WTC11 (cell line): ENCODE measurements at regions not wholly inside any gene's neighbourhood (a gene's known extent, or its start where the extent isn't known, plus 50 kb on each side); places are given as distances from the start of the nearest gene placed in this dataset.

Experiments
- ATAC-seq: fragments of 200-7000 bp; cut with Tn5 transposase; 2 replicates; pipeline ENCODE4 v1.10.0; 2021; ENCODE audit warnings: mild to moderate bottlenecking, moderate library complexity
- CTCF ChIA-PET: fragments of 300-600 bp; sonication (Branson Sonifier 250); formaldehyde crosslinking; loops from one replicate; lab custom pipeline; 2021; ENCODE audit warnings: antibody characterized with exemption; lab: Charles Lee
- POLR2A ChIA-PET: fragments of 350-600 bp; sonication (Branson Sonifier 250); formaldehyde crosslinking; loops from one replicate; lab custom pipeline; 2021; ENCODE audit warnings: antibody characterized with exemption; lab: Charles Lee
- DNase-seq: peaks from one replicate; pipeline ENCODE4 v3.0.0; 2021; ENCODE audit warnings: low spot score
- H3K27ac Mint-ChIP-seq: 2 replicates; pipeline ENCODE4 v1.8.0; 2021; ENCODE audit warnings: mixed read lengths
- H3K27me3 Mint-ChIP-seq: 2 replicates; pipeline ENCODE4 v1.8.0; 2021; ENCODE audit warnings: low read depth, mild to moderate bottlenecking, moderate library complexity, mixed read lengths
- H3K36me3 Mint-ChIP-seq: 2 replicates; pipeline ENCODE4 v1.8.0; 2021; ENCODE audit warnings: mixed read lengths
- H3K4me1 Mint-ChIP-seq: 2 replicates; pipeline ENCODE4 v1.8.0; 2022; ENCODE audit warnings: mixed read lengths
- H3K4me3 Mint-ChIP-seq: 2 replicates; pipeline ENCODE4 v1.8.0; 2021; ENCODE audit warnings: mild to moderate bottlenecking, moderate library complexity, mixed read lengths
- H3K9me3 Mint-ChIP-seq: 2 replicates; pipeline ENCODE4 v1.8.0; 2021; ENCODE audit warnings: mixed read lengths
- CBFB ChIP-seq: sonication (generic); formaldehyde crosslinking; IDR thresholded peaks from 2 replicates; pipeline ENCODE4 v1.8.1; 2022; ENCODE audit warnings: mild to moderate bottlenecking, low read depth, missing genetic modification reagents
- CREM ChIP-seq: sonication (generic); formaldehyde crosslinking; IDR thresholded peaks from 2 replicates; pipeline ENCODE4 v1.8.1; 2022; ENCODE audit warnings: mild to moderate bottlenecking, missing genetic modification reagents, moderate library complexity
- FOXP1 ChIP-seq: sonication (generic); formaldehyde crosslinking; IDR thresholded peaks from 2 replicates; pipeline ENCODE4 v1.8.0; 2022; ENCODE audit warnings: missing genetic modification reagents, mild to moderate bottlenecking, moderate library complexity, borderline replicate concordance
- FOXP4 ChIP-seq: sonication (generic); formaldehyde crosslinking; IDR thresholded peaks from 2 replicates; pipeline ENCODE4 v1.8.0; 2022; ENCODE audit warnings: mild to moderate bottlenecking, missing genetic modification reagents
- GRHL2 ChIP-seq: fragments of 250-450 bp; sonication (Bioruptor Pico); IDR thresholded peaks from 2 replicates; pipeline ENCODE4 v1.8.0; 2022; ENCODE audit warnings: mild to moderate bottlenecking, moderate library complexity; ENCODE audit not compliant: insufficient replicate concordance, severe bottlenecking
- HMGA2 ChIP-seq: fragments of 250-450 bp; sonication (Bioruptor Pico); IDR thresholded peaks from 2 replicates; pipeline ENCODE4 v1.4.0; 2021; ENCODE audit warnings: mild to moderate bottlenecking, moderate library complexity
- MXD4 ChIP-seq: fragments of 250-450 bp; sonication (Bioruptor Pico); IDR thresholded peaks from 2 replicates; pipeline ENCODE4 v1.8.0; 2021; ENCODE audit warnings: mild to moderate bottlenecking, moderate library complexity, borderline replicate concordance
- MYBL2 ChIP-seq: sonication (generic); formaldehyde crosslinking; IDR thresholded peaks from 2 replicates; pipeline ENCODE4 v1.8.1; 2023; ENCODE audit warnings: mild to moderate bottlenecking, moderate library complexity, missing genetic modification reagents
- OVOL2 ChIP-seq: fragments of 250-450 bp; sonication (Bioruptor Pico); IDR thresholded peaks from 2 replicates; pipeline ENCODE4 v1.9.0; 2021; ENCODE audit warnings: mild to moderate bottlenecking, borderline replicate concordance
- SMAD4 ChIP-seq: sonication (generic); formaldehyde crosslinking; IDR thresholded peaks from 2 replicates; pipeline ENCODE4 v1.8.0; 2022; ENCODE audit warnings: mild to moderate bottlenecking, missing genetic modification reagents
- SOX15 ChIP-seq: fragments of 250-450 bp; sonication (Bioruptor Pico); IDR thresholded peaks from 2 replicates; pipeline ENCODE4 v1.9.0; 2021; ENCODE audit warnings: mild to moderate bottlenecking
- TF ChIP-seq, protein P1 (sequence below): sonication (generic); formaldehyde crosslinking; IDR thresholded peaks from 2 replicates; pipeline ENCODE4 v1.8.0; 2022; ENCODE audit warnings: mild to moderate bottlenecking, missing genetic modification reagents
- TF ChIP-seq, protein P2 (sequence below): sonication (generic); formaldehyde crosslinking; IDR thresholded peaks from 2 replicates; pipeline ENCODE4 v1.8.1; 2022; ENCODE audit warnings: low read depth, missing genetic modification reagents, borderline replicate concordance
- TF ChIP-seq, protein P3 (sequence below): sonication (generic); formaldehyde crosslinking; IDR thresholded peaks from 2 replicates; pipeline ENCODE4 v1.8.1; 2022; ENCODE audit warnings: low read depth, mild to moderate bottlenecking, moderate library complexity, missing genetic modification reagents, borderline replicate concordance
- TF ChIP-seq, protein P4 (sequence below): sonication (generic); formaldehyde crosslinking; IDR thresholded peaks from 2 replicates; pipeline ENCODE4 v1.8.0; 2023; ENCODE audit warnings: missing genetic modification reagents, mild to moderate bottlenecking, borderline replicate concordance
- TF ChIP-seq, protein P5 (sequence below): sonication (generic); formaldehyde crosslinking; IDR thresholded peaks from 2 replicates; pipeline ENCODE4 v1.8.1; 2023; ENCODE audit warnings: mild to moderate bottlenecking, missing genetic modification reagents, moderate library complexity

DNA sequence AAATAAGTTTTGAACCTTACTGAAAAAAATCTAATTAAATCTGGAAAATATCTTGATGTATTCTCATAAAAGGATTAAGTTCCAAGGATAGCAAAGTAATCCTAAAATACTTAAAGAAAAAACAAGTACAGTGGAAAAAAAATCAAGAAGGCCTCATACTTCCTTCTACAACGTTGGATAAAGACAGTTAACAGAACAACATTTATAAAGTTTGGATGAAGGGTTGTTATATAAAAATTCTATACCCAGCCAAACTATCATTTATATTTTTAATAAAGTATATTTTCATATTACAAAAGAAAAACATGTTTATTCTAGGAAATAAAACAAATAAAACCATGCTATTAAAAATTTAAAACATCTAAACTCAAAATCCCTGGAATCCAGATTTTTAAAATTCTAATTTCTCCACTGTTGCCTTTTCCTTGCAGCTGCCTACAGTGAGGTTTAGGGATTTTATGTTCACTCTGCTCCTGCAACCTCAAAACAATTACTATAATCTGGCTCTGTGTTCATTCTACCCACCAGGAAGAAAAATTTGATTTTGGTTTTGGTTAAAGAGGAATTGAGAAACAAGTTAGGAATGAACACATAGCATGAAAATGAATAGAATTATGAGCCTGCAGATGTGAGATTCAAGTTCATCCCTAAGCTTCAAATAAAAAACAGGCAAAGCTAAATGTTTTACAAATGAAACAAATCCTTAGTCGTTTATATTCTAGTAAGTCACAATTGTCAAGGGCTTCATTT is 142.8 kb downstream of the LPIN1 start:
- DNase-seq, result no peak
- TF ChIP-seq, protein P1, sequence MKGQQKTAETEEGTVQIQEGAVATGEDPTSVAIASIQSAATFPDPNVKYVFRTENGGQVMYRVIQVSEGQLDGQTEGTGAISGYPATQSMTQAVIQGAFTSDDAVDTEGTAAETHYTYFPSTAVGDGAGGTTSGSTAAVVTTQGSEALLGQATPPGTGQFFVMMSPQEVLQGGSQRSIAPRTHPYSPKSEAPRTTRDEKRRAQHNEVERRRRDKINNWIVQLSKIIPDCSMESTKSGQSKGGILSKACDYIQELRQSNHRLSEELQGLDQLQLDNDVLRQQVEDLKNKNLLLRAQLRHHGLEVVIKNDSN (CRISPR knock-in tag), result no peak
- TF ChIP-seq, protein P2, sequence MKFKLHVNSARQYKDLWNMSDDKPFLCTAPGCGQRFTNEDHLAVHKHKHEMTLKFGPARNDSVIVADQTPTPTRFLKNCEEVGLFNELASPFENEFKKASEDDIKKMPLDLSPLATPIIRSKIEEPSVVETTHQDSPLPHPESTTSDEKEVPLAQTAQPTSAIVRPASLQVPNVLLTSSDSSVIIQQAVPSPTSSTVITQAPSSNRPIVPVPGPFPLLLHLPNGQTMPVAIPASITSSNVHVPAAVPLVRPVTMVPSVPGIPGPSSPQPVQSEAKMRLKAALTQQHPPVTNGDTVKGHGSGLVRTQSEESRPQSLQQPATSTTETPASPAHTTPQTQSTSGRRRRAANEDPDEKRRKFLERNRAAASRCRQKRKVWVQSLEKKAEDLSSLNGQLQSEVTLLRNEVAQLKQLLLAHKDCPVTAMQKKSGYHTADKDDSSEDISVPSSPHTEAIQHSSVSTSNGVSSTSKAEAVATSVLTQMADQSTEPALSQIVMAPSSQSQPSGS (CRISPR knock-in tag), result no peak
- TF ChIP-seq GRHL2 (CRISPR knock-in tag) (no peak), CBFB (CRISPR knock-in tag) (no peak), SOX15 (no peak), CREM (CRISPR knock-in tag) (no peak), HMGA2 (no peak), FOXP1 (CRISPR knock-in tag) (no peak), MXD4 (no peak), SMAD4 (no peak), MYBL2 (CRISPR knock-in tag) (no peak), FOXP4 (CRISPR knock-in tag) (no peak), OVOL2 (CRISPR knock-in tag) (no peak)
- TF ChIP-seq, protein P3, sequence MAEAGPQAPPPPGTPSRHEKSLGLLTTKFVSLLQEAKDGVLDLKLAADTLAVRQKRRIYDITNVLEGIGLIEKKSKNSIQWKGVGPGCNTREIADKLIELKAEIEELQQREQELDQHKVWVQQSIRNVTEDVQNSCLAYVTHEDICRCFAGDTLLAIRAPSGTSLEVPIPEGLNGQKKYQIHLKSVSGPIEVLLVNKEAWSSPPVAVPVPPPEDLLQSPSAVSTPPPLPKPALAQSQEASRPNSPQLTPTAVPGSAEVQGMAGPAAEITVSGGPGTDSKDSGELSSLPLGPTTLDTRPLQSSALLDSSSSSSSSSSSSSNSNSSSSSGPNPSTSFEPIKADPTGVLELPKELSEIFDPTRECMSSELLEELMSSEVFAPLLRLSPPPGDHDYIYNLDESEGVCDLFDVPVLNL, result no peak
- TF ChIP-seq, protein P4, sequence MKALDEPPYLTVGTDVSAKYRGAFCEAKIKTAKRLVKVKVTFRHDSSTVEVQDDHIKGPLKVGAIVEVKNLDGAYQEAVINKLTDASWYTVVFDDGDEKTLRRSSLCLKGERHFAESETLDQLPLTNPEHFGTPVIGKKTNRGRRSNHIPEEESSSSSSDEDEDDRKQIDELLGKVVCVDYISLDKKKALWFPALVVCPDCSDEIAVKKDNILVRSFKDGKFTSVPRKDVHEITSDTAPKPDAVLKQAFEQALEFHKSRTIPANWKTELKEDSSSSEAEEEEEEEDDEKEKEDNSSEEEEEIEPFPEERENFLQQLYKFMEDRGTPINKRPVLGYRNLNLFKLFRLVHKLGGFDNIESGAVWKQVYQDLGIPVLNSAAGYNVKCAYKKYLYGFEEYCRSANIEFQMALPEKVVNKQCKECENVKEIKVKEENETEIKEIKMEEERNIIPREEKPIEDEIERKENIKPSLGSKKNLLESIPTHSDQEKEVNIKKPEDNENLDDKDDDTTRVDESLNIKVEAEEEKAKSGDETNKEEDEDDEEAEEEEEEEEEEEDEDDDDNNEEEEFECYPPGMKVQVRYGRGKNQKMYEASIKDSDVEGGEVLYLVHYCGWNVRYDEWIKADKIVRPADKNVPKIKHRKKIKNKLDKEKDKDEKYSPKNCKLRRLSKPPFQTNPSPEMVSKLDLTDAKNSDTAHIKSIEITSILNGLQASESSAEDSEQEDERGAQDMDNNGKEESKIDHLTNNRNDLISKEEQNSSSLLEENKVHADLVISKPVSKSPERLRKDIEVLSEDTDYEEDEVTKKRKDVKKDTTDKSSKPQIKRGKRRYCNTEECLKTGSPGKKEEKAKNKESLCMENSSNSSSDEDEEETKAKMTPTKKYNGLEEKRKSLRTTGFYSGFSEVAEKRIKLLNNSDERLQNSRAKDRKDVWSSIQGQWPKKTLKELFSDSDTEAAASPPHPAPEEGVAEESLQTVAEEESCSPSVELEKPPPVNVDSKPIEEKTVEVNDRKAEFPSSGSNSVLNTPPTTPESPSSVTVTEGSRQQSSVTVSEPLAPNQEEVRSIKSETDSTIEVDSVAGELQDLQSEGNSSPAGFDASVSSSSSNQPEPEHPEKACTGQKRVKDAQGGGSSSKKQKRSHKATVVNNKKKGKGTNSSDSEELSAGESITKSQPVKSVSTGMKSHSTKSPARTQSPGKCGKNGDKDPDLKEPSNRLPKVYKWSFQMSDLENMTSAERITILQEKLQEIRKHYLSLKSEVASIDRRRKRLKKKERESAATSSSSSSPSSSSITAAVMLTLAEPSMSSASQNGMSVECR (CRISPR knock-in tag), result no peak
- TF ChIP-seq, protein P5, sequence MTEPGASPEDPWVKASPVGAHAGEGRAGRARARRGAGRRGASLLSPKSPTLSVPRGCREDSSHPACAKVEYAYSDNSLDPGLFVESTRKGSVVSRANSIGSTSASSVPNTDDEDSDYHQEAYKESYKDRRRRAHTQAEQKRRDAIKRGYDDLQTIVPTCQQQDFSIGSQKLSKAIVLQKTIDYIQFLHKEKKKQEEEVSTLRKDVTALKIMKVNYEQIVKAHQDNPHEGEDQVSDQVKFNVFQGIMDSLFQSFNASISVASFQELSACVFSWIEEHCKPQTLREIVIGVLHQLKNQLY (CRISPR knock-in tag), result no peak
- TF ChIP-seq, all 79 proteins: peak for 0
- ChIA-PET CTCF (interaction anchor here (1.1 kb wide), 1 partner anchor 25 kb away, joined by 3 read pairs; no protein-coding TSS in a partner anchor), POLR2A (no interaction called here)
- H3K9me3 Mint-ChIP-seq, result peaks cover 57% of the 10 kb centered on the region
- H3K27ac Mint-ChIP-seq, result no peak overlapping the region
- no peak overlapping the region for H3K4me3 Mint-ChIP-seq
- peaks cover 34% of the 10 kb centered on the region for H3K36me3 Mint-ChIP-seq
- ATAC-seq, result no peak
- no peaks in the 10 kb centered on the region for H3K4me1 Mint-ChIP-seq
- no peaks in the 10 kb centered on the region for H3K27me3 Mint-ChIP-seq
